Astrocyte (in vitro differentiated cells and primary cell): ENCODE measurements at regions not wholly inside any gene's neighbourhood (a gene's known extent, or its start where the extent isn't known, plus 50 kb on each side); places are given as distances from the start of the nearest gene placed in this dataset.

Experiments
- EZH2 ChIP-seq: IDR thresholded peaks from 2 replicates; pipeline ENCODE4 v1.6.1; 2012; ENCODE audit warnings: mild to moderate bottlenecking, low read length, inconsistent platforms; ENCODE audit not compliant: insufficient read depth
- TF ChIP-seq, protein P1 (sequence below): IDR thresholded peaks from 2 replicates; pipeline ENCODE4 v1.5.1; 2011; ENCODE audit warnings: low read depth, mild to moderate bottlenecking, inconsistent platforms, low read length, moderate library complexity; ENCODE audit not compliant: insufficient read depth

DNA sequence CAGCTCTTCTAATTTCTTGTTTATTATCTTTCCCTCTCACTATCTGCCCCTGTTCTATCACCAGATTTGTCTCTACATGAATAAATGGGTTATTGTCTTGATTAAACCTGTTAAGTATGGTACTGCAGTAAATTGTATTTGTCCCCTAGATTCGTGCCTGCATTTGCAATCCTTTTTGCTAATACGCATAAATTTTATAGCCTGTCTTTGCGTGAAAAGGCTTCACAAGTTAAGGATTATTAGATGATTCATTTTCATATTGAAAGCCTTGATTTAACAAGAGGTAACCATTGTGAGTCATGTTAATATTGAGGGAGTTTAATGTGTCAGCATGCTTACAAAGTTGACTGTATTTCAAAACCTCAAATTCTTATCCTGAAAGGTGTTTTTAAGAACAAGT lies 204.6 kb downstream of the PCSK1 start:
- TF ChIP-seq, protein P1, sequence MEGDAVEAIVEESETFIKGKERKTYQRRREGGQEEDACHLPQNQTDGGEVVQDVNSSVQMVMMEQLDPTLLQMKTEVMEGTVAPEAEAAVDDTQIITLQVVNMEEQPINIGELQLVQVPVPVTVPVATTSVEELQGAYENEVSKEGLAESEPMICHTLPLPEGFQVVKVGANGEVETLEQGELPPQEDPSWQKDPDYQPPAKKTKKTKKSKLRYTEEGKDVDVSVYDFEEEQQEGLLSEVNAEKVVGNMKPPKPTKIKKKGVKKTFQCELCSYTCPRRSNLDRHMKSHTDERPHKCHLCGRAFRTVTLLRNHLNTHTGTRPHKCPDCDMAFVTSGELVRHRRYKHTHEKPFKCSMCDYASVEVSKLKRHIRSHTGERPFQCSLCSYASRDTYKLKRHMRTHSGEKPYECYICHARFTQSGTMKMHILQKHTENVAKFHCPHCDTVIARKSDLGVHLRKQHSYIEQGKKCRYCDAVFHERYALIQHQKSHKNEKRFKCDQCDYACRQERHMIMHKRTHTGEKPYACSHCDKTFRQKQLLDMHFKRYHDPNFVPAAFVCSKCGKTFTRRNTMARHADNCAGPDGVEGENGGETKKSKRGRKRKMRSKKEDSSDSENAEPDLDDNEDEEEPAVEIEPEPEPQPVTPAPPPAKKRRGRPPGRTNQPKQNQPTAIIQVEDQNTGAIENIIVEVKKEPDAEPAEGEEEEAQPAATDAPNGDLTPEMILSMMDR = no peak
- no peak for TF ChIP-seq EZH2
